A549 (cell line): ENCODE measurements at regions not wholly inside any gene's neighbourhood (a gene's known extent, or its start where the extent isn't known, plus 50 kb on each side); places are given as distances from the start of the nearest gene placed in this dataset.

Experiments
- ATAC-seq, 2 experiments: fragments of 200-7000 bp in 1 of 2; fragments of >200 bp in 1 of 2; cut with Nextera tagmentation in 1 of 2; cut with Tn5 transposase in 1 of 2; 3 replicates each; pipeline versions ENCODE4 v1.8.0 to v1.9.1; 2018 to 2020; ENCODE audit warnings: mild to moderate bottlenecking in 1 of 2, moderate library complexity in 1 of 2
- CTCF ChIA-PET: fragments of 300-600 bp; sonication (Branson Sonifier 250); formaldehyde crosslinking; extraction: SDS; loops from one replicate; lab custom pipeline; 2021; ENCODE audit warnings: antibody characterized with exemption, inconsistent platforms; lab: Yijun Ruan, JAX
- POLR2A ChIA-PET: fragments of 350-600 bp; formaldehyde crosslinking; extraction: SDS; loops from one replicate; lab custom pipeline; 2021; ENCODE audit warnings: antibody characterized with exemption, inconsistent platforms; lab: Yijun Ruan, JAX
- DNase-seq, 2 experiments: peaks; one replicate each; pipeline versions ENCODE4 v3.0.0 to v3.0.0-alpha.2; 2011 to 2016; ENCODE audit warnings: low read depth in 1 of 2, low spot score in 1 of 2
- FAIRE-seq: peaks from 2 replicates; lab custom pipeline; 2011; peaks lifted over from hg19 to GRCh38; lab: Jason Lieb, UNC
- H3K27ac ChIP-seq, 2 experiments: fragments of >200 bp; sonication (Bioruptor Twin); formaldehyde crosslinking; 3 replicates each; pipeline ENCODE4 v1.5.1; 2016 to 2017
- H3K4me1 ChIP-seq: fragments of >200 bp; sonication (Bioruptor Twin); formaldehyde crosslinking; 3 replicates; pipeline ENCODE4 v1.6.1; 2016
- H3K4me2 ChIP-seq: fragments of >200 bp; sonication (Bioruptor Twin); formaldehyde crosslinking; 3 replicates; pipeline ENCODE4 v1.6.1; 2016
- H3K4me3 ChIP-seq: fragments of >200 bp; sonication (Bioruptor Twin); formaldehyde crosslinking; 3 replicates; pipeline ENCODE4 v1.5.1; 2016
- H3K9me3 ChIP-seq: fragments of >200 bp; sonication (Bioruptor Twin); formaldehyde crosslinking; 3 replicates; pipeline ENCODE4 v1.6.1; 2016
- CBX8 ChIP-seq: fragments of 200-600 bp; sonication (generic); IDR thresholded peaks from 2 replicates; pipeline ENCODE4 v1.6.1; 2016
- CEBPB ChIP-seq, 2 experiments: fragments of >200 bp in 1 of 2; sonication (Bioruptor Twin) in 1 of 2; formaldehyde crosslinking in 1 of 2; IDR thresholded peaks; 2 replicates each; pipeline ENCODE4 v1.6.1; 2012 to 2016
- EHF ChIP-seq: fragments of 250-450 bp; sonication (Bioruptor Pico); IDR thresholded peaks from 2 replicates; pipeline ENCODE4 v1.5.0; 2020; ENCODE audit warnings: mild to moderate bottlenecking
- EP300 ChIP-seq, 2 experiments: fragments of >200 bp; sonication (Bioruptor Twin); formaldehyde crosslinking; IDR thresholded peaks; 2 replicates in 1 of 2; 3 replicates in 1 of 2; pipeline ENCODE4 v1.6.1; 2016 to 2017
- ESRRA ChIP-seq: fragments of 150-350 bp; IDR thresholded peaks from 2 replicates; pipeline ENCODE4 v1.6.1; 2014; ENCODE audit warnings: mild to moderate bottlenecking, low read length, borderline replicate concordance
- FOXS1 ChIP-seq: fragments of 250-450 bp; sonication (Bioruptor Pico); IDR thresholded peaks from 2 replicates; pipeline ENCODE4 v1.5.0; 2020; ENCODE audit warnings: mild to moderate bottlenecking, moderate library complexity
- GATA3 ChIP-seq: IDR thresholded peaks from 2 replicates; pipeline ENCODE4 v1.6.1; 2012; ENCODE audit warnings: borderline replicate concordance
- HES2 ChIP-seq: fragments of >200 bp; sonication (Bioruptor Twin); formaldehyde crosslinking; IDR thresholded peaks from 2 replicates; pipeline ENCODE4 v1.6.1; 2016
- HEYL ChIP-seq: fragments of 250-450 bp; sonication (Bioruptor Pico); IDR thresholded peaks from 2 replicates; pipeline ENCODE4 v1.8.0; 2021; ENCODE audit warnings: mild to moderate bottlenecking, moderate library complexity
- HMGXB4 ChIP-seq: fragments of 250-450 bp; sonication (Bioruptor Pico); IDR thresholded peaks from 2 replicates; pipeline ENCODE4 v1.5.0; 2021; ENCODE audit warnings: mild to moderate bottlenecking, moderate library complexity, borderline replicate concordance
- HOXA7 ChIP-seq: fragments of 250-450 bp; sonication (Bioruptor Pico); IDR thresholded peaks from 2 replicates; pipeline ENCODE4 v1.5.0; 2020; ENCODE audit warnings: mild to moderate bottlenecking, moderate library complexity
- JUN ChIP-seq, 2 experiments: fragments of >200 bp; sonication (Bioruptor Twin); formaldehyde crosslinking; IDR thresholded peaks; 2 replicates in 1 of 2; 3 replicates in 1 of 2; pipeline ENCODE4 v1.6.1; 2016 to 2017
- MAZ ChIP-seq: fragments of 150-350 bp; IDR thresholded peaks from 2 replicates; pipeline ENCODE4 v1.6.1; 2014; ENCODE audit warnings: antibody characterized with exemption, low read depth, low read length, borderline replicate concordance
- MYC ChIP-seq: IDR thresholded peaks from 2 replicates; pipeline ENCODE4 v1.6.1; 2012; ENCODE audit warnings: mild to moderate bottlenecking, inconsistent platforms, low read length, improper control_type of control experiment, borderline replicate concordance
- PBX3 ChIP-seq: IDR thresholded peaks from 2 replicates; pipeline ENCODE4 v1.6.1; 2012
- POLR2A ChIP-seq: IDR thresholded peaks from 2 replicates; pipeline ENCODE4 v1.6.1; 2012; ENCODE audit warnings: mild to moderate bottlenecking, low read length
- RARB ChIP-seq: fragments of 250-450 bp; sonication (Bioruptor Pico); IDR thresholded peaks from 2 replicates; pipeline ENCODE4 v1.8.0; 2021; ENCODE audit warnings: mild to moderate bottlenecking, moderate library complexity
- RCOR1 ChIP-seq: fragments of 150-350 bp; IDR thresholded peaks from 2 replicates; pipeline ENCODE4 v1.6.1; 2014; ENCODE audit warnings: antibody characterized with exemption, low read length, low read depth
- RFX5 ChIP-seq: fragments of 450-650 bp; IDR thresholded peaks from 2 replicates; pipeline ENCODE4 v1.7.1; 2014; ENCODE audit warnings: antibody characterized with exemption, mild to moderate bottlenecking, moderate library complexity
- USF2 ChIP-seq: fragments of 450-650 bp; IDR thresholded peaks from 2 replicates; pipeline ENCODE4 v1.6.1; 2014; ENCODE audit warnings: antibody characterized with exemption
- ZC3H11A ChIP-seq: fragments of 450-650 bp; IDR thresholded peaks from 2 replicates; pipeline ENCODE4 v1.6.1; 2014; ENCODE audit warnings: antibody characterized with exemption, mild to moderate bottlenecking
- WGBS: methylation state at CpG from one replicate; pipeline ENCODE4 v1.1.6; 2017; ENCODE audit errors: missing lambda C conversion rate; 5-methylcytosine and 5-hydroxymethylcytosine counted together

GRCh38 chrX:43493756-43494155 lies 162.3 kb upstream of the MAOA start:
- DNase-seq (no peak), ATAC-seq (no peak), FAIRE-seq (no peak)
- CTCF ChIA-PET: interaction anchor here (0.6 to 0.7 kb wide), 2 partner anchors 29 to 30 kb away, joined by 3 read pairs; no protein-coding TSS in a partner anchor
- H3K4me3 ChIP-seq: no peak overlapping the region
- H3K4me1 ChIP-seq: no peaks in the 10 kb centered on the region
- TF ChIP-seq ESRRA (no peak), CEBPB (IDR thresholded peaks at IDR 0.05) (no peak), RCOR1 (no peak), RFX5 (no peak), MYC (no peak), USF2 (no peak), HEYL (CRISPR knock-in tag) (no peak), HES2 (no peak), EP300 (IDR thresholded peaks at IDR 0.05) (no peak), GATA3 (no peak), PBX3 (no peak), FOXS1 (no peak)
- no peak overlapping the region for H3K4me2 ChIP-seq
- no peak overlapping the region for H3K27ac ChIP-seq
- 7% methylated on average over 3 of the region's 3 CpGs for WGBS
- no peaks in the 10 kb centered on the region for H3K9me3 ChIP-seq
- POLR2A ChIA-PET: no interaction called here

GRCh38 chrX:43500246-43500645 lies 155.9 kb upstream of the MAOA start:
- Histone ChIP-seq H3K9me3 (no peaks in the 10 kb centered on the region), H3K27ac (no peak overlapping the region), H3K4me2 (no peak overlapping the region), H3K4me3 (no peak overlapping the region), H3K4me1 (no peaks in the 10 kb centered on the region)
- ATAC-seq (no peak), DNase-seq (no peak), FAIRE-seq (peak; percentile 61)
- TF ChIP-seq HEYL (CRISPR knock-in tag): no peak
- no peak for TF ChIP-seq RARB (CRISPR knock-in tag)
- TF ChIP-seq ZC3H11A: no peak
- no peak for TF ChIP-seq JUN (IDR thresholded peaks at IDR 0.05)
- 5% methylated on average over 1 of the region's 1 CpG for WGBS
- CTCF ChIA-PET: no interaction called here
- POLR2A ChIA-PET: no interaction called here

- DNase-seq (no peak), ATAC-seq (no peak), FAIRE-seq (no peak)
- H3K4me2 ChIP-seq: no peak overlapping the region
- no peaks in the 10 kb centered on the region for H3K4me1 ChIP-seq
- TF ChIP-seq HOXA7 (CRISPR knock-in tag): no peak
- TF ChIP-seq HMGXB4: no peak
- no peak for TF ChIP-seq POLR2A
- TF ChIP-seq MAZ: no peak
- TF ChIP-seq PBX3: no peak
- TF ChIP-seq EHF (CRISPR knock-in tag): no peak
- TF ChIP-seq HES2: no peak
- no peak for TF ChIP-seq GATA3
- no peak for TF ChIP-seq RARB (CRISPR knock-in tag)
- no peak for TF ChIP-seq CBX8
- no peaks in the 10 kb centered on the region for H3K9me3 ChIP-seq
- 15% methylated on average over 2 of the region's 2 CpGs for WGBS
- no peak overlapping the region for H3K4me3 ChIP-seq
- no peak overlapping the region for H3K27ac ChIP-seq
- ChIA-PET CTCF (interaction anchor here (0.6 kb wide), 2 partner anchors 426 to 696 kb away, joined by 3 read pairs; no protein-coding TSS in a partner anchor), POLR2A (no interaction called here)
Measured at GRCh38 chrX:43500996-43501694, 155.0 kb upstream of the MAOA start.
